T-helper 1 cell (primary cell): ENCODE measurements at regions not wholly inside any gene's neighbourhood (a gene's known extent, or its start where the extent isn't known, plus 50 kb on each side); places are given as distances from the start of the nearest gene placed in this dataset.
A peak's percentile ranks its signal among the peaks of the same experiment; 100 is the strongest.

Source experiments
- DNase-seq, 5 donors: peaks; one replicate each; pipeline ENCODE4 v3.0.0-alpha.2; 2012 to 2020

DNA sequence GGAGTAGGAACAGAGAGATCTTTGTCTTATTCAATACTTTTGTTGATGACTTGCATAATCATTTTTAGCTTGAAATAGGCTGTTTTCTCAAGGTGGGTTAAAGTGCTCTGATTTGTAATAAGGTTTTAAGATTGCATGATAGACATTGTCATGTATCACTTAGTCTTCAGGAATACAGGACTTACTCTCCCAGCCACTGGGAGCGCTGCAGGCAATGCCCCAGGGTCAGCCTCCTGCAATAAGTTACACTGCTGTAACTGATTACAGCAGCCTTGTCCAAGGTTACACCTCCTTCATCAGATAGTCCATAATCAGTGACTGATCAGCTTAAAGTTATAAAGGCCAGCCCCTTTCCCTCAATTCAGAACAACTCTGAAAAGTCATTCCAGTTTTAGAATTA lies 218.6 kb downstream of the ESM1 start:
- DNase-seq = no peak

DNA sequence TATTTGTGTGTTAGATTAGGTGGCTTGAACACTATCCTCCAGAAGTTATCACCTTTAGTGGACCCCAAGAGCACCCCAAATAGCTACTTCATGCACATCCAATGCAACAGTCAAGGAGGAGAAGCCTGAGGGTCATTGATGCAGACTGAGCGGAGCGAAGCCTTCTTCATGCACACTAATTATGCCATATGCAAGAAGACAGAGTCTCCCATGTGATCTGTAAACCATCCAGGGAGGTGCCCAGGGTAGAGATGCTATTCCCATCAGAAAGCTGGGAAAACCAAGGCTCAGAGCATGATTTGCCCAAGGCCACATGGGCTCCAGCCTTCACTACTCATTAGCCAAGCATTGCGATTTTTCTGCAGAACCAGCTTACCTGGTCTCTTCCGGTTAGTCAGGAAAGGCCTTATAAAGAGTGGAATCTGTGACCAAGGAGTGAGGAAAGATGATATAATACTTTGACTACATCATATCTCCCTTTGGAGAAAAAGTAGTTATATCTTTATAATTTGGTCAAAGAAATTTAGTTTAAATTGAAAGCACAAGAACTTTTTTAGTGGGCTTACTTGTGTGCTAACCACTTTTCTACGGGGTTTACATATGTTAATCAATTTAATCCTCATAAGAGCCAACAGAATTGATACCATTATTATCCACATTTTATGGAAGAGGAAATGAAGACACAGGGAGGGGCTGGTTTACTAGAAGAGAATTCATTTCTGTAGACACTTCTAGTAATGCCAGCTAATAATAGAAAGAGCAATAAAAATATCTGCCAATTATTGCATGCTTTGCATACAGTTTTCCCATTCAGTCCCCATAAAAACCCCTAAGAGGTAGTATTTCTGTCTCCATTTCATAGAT lies 220.0 kb downstream of the ESM1 start:
- DNase-seq = no peak

DNA sequence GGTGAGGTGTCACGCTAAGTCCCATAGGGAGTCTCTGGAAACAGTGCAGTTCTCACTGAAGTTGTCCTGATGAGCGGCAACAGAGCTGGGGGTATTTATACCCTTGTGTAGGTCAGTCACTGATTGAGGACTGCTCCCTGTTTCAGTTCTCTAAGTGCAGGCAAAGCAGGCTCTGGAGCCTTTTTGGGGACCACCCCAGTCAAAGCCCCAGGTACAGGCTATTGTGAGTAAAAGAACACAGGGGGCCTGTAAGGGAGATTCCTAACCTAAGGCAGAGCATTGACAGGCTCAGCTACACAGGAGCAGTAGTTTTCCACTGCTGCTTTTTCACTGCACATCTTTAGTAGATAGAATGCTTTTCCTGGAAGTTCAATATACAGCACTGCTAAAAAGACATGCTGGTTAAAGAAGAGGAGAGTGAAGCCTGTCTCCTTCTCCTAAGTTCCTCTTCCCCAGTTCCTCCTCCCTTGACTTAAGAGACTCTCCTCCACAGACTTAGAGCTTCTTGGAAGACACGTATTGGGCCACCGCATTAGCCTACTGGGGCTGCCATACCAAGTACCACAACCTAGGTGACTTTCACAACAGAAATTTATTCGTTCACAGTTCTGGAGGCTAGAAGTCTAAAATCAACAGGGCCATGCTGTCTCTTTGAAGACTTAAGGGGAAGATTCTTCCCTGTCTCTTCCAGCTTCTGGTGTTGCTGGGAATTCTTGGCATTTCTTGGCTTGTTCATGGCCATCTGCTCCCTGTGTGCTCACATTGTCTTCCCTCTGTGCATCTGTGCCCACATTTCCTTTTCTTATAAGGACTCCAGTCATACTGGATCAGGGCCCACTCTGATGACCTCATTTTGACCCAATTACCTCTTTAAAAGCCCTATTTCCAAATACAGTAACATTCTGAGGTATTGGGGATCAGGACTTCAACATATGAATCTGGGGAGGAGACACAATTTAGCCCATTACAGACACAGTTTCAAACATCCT lies 221.0 kb downstream of the ESM1 start:
- DNase-seq = no peak

DNA sequence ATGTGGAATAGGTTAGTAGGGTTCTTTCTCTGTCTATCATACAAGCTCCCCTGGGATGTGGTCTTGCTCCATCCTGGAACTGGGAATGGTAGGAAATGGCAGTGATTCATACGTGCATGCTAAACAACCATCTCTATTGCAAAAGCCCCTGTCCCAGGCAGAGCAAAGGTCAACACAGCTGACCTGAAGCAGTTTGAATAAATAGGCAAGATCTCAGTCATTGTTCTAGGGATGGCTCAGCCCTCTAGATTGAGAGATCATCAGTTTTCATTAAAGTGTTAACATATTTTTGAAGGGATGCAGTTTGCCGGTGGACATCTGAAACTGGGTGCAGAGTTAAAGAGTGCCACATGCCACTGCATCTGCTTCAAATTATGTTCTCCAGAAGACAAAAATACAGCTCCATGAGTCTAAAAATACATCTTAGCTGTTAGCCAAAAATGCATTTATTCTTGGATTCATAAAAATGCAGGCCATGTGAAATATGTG lies 224.1 kb downstream of the ESM1 start:
- DNase-seq = no peak

DNA sequence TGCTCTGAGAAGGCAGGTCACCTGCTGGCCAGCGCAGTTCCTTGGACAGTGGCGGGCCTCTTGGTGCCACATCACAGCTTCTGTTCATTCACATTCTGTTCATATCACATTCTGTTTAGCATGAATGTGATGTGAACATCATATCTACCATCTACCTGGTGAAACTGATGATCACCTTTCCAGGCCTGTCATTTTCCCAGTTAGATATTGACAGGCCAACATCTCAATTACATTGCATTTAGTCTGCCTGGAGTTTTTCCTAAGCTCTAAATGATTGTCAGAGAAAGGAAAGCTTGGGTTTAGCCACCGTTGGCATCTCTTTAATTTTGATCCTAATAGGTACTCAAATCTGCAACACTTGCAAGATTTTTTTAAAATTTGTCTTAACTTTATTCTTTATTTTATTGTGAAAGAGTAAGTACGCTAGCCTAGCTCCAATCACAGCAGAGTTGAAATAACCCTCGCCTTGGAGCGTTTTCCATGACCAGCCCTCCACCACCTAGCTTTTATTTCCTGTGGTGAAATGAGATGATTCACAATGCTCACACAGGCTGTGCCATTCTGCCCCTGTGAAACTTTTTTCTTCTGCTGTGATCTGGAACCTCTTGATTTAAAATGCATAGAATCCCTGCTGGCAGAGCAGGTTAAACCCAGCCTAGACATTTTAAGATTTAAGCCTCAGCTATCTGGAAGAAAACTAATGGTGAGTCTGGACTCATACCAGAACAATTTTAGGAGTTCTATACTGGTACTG lies 225.0 kb downstream of the ESM1 start:
- DNase-seq = no peak

DNA sequence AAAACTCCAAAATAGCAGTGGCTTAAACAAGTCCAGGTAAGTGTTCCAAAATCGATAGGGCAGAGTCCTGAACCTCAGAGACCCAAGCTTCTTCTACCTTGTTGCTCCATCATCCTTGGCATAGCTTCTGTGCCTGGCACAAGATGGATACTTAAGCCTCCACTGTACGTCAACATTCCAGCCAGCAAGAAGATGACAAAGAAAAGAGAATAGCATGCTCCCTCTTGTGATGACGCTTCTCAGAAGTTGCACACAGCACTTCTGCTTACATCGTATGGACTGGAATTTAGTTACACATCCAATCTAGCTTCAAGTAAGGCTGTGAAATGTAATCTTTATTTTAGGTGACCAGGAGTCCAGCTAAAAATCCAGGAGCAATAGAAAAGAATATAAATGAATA lies 227.4 kb downstream of the ESM1 start:
- DNase-seq = no peak

DNA sequence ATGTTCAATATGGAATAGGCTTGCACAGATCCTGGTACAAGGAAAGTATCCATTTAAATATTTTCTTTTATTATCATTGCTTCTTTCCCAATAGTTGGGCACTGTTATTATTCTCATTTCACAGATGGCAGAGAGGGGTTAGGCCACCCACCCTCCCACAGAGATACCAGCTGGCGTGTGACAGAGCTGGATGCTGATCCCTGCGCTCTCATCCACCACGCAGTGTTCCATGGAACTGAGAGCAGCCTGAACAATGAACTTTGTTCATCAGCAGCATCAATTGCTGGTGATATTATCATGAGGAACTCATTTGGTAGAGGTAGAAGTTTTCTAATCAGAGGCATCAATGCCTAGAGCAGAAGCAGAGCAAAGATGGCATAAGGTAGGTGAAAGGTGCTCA lies 227.9 kb downstream of the ESM1 start:
- DNase-seq = no peak

DNA sequence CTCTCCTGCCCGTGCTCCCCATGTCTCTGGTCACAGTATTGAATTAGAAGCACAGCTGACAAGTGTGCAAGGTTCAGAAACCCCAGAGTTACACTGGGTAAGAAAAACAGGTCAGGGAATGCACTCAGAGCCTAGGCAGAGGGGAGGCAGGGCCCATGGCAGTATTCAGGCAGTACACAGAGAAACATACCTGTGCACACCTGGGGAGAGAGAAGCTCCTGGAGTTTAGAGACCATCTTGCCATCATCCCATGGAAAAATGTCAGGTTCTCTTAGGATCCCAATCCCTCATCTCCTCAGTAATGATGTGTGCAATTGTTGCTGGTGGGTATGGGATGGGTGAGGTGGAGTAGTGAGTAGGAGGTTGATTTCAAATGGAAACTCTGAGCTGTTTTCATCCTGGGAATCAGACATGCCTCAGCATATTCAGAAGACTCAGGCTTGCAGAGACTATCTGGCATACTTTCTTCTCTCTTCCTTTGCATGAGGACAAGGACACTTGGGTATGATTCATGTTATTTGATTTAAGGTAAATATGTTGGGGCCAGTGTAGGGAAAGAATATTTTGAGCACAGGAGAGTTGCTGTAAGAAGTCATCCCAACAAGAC lies 228.5 kb downstream of the ESM1 start:
- no peak for DNase-seq

DNA sequence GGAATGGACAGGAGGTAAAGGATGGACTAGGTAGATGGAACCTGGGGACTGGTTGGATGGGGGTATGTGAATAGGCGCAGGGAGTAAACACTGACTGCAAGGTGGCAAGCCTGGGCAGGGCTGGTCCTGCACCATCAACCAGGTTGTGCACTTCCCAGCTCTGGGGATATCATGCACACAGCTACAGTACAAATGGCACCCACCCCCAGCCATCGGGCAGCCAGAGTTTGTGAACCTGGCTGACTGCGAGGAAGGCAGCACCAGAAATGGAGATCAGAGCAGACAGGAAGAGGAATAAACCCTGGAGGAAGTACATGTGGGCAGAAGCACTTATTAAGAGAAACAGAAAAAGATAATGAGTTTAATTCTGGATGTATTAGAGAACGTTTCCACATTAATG lies 229.1 kb downstream of the ESM1 start:
- peak in 1 of 5 donors; percentile 25 for DNase-seq

DNA sequence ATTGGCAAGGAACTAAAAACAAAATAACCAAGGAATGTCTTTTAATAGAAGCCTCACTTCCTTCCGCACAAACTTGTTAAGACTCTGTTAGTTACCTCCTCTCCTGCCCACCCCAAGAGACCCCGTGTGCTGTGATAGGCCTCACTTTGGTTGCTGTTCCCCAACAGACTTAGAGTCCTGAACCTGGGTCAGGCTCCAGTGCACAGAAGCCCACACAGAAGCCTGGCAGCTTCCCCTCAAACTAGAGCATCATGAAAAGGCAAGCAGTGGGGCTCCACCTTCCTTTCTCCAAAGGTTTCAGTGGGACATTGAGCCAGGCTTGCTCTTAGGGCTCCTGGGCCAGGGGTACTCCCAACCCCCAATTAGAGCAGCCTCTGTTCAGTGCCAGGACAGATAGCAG lies 230.5 kb downstream of the ESM1 start:
- DNase-seq = no peak

DNA sequence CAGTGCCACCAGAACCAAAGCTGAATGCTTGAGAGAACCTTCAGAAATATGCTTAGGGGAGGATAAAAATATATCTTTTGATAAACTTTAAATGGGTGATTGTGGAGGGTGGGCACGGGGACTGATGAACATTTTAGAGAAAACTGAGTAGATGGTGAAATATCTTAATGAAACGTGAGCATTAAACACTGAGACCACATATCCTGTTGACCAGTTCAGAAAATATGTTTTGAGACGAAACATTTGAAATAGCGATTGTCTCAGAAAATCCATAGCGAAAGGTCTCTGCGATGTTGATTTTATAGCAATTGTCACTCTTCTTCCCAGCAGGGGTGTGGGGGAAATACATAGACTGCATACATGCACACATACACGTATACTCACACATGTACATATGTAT lies 231.0 kb downstream of the ESM1 start:
- no peak for DNase-seq

DNA sequence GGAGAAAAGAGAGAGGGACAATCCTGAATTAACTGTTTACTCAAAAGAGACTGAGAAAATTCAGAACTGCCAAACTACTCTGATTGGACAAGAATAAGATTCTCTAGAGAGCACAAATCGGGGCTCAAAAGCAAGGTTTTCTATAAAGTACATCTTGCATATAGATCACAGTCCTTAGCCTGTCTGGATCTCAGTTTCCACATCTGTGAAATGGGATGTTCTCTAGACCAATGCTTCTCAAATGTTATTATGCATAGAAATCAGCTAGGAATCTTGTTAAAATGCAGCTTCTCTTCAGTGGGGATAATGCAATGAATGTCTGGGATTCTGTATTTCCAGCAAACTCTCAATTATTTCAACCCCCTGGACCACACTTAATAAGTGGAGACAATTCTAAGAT lies 231.6 kb downstream of the ESM1 start:
- DNase-seq = no peak

DNA sequence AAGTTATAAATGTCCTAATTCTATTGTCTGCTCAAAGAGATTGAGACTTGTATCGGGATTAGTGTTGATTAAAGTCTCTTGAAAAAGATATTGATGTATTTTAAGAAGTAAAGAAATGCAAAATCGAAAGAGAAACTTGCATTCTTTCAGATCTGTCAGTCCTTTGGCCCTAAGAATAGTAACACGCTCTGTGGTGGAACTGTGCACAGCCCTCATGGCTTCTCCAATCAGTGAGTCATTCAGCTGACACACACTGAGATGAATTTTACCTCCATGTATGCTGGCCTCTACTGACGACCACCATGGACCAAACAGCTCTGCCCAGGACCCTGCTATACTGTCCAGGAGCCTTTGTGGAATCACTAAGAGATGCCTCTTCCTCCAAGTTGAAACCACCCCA lies 232.4 kb downstream of the ESM1 start:
- DNase-seq = peak in 1 of 5 donors; percentile 68

DNA sequence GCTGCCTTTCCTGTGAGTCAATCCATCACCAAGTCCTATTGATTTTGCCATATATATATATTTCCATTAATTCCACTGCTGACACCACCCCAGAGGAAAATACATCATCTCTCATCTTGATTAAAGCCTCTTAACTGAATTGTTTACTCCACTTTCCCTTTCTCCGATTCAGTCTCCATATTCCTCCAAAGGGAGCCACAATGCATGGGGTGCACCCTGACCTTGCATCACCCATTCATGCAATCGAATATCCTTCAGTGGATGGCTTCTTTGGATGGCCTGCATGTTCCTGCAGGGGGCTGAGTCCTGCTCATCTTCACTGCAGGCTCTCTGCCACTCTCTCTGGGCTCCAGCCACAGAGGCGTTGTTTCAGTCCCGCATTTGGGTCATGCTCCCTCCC lies 231.0 kb downstream of the SNX18 start:
- no peak for DNase-seq

DNA sequence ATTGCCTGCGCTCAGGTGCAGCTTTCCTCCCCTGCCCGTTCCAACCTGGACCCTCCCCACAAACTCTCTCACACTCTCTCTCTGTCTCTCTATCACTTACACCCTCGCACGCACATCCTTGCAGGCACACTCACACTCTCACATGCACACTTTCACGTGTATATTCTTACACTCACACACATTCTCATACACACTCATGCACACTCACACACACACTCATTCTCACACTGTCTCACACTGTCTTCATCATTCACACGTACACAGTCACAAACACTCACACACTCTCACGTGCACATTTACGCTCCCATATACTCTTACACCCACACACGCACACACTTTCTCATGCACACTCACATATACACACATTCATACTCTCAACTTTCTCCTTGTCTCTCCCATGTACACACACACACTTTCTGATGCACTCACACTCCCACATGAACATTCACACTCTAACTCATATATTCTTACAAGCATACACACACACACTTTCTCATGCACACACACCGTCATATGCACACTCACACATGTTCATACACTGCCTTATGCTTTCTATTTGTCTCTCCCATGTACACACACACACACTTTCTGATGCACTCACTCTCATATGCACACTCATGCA lies 229.3 kb downstream of the SNX18 start:
- DNase-seq = no peak

DNA sequence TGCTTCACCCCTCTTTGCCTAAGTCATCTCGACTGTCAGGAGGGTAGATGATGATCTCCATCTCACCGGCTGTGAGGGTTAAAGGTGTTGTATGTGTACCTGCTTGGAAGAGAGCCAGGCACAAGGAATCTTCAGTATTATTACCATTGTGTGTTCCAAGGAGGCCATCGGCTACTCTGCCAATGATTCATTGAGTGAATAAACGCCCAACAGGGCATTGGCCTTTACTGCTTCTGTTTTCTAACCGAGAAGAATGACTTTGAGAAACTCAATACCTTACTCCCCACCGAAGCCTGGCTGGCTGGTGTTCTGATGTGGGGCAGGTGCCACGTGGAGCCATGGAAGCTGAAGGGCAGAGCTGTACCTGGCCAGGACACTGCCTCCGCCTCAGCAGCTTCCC lies 228.8 kb downstream of the SNX18 start:
- DNase-seq = no peak

DNA sequence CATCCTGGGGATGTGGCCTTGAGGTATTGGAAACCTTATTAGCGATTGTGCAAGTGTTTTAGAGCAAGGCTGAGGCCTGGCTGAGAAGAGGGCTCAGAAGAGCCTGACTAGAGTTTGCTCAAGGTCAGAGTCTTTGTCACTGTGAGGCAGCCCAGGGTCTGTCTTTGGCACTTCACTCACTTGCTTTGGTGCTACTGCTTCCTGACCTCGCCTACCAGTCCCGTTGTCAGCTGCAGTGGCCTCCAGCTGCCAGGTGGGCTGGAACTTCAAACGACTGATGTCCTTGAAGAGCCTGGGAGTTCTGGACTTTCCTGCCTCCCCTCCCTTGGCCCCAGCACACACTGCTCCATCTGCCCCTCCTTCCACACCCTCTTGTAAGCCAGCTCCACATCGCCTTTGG lies 228.0 kb downstream of the SNX18 start:
- no peak for DNase-seq

DNA sequence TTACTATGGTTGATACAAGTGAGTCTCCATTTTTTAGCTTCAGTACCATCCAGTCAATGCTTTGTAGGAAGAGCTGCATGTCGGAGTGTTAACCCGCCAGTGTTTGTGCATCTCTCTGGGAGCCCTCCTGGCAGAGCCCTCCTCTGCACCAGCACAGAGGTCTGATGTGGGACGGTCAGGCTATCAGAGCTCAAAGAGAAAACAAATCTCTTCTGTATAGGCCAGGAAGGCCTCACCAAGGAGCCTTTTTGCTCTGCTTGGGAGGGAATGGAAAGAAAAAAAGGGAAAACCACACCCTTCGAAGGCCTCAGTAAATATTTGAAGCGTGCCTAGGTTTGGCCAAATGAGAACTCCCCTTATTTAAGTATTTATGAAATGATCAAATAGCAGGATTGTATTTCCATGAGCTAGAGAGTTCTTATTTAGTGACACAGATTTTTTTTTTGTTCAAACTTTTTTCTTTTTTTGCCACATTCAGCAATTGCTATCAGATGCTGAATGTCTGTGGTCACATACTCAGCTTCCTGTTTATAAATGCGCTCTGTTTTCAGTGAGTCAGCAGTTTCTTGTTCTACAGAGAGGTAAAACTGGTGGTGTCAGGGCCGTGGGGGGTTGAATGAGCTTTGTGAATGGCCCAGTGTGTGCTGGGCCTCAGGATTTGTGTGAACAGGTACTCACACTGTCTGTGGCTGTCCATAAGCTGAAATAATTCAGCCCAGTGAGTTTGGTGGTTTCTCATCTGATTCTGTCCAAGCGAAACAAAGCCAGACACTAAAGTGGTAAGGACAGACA lies 226.6 kb downstream of the SNX18 start:
- DNase-seq = peak in 4 of 5 donors; percentile 12 to 93 (median 24)

DNA sequence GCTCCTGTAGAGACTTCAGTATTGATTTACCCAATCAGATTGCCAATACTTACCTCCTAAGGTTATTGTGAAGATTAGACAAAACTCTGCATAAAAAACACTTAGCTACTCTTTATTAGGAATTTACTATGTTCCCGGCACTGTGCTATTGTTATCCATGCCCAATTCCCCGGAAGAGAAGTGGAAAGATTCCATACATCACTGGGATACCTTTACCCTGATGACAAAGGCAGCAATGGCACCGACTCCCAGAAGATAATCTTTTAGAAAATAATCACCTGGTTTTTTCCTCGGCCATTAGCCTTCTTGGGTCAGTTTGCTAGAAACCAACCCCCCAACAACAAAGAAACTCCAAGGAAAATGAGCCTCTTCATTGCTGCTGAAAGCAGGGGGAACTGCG lies 226.0 kb downstream of the SNX18 start:
- no peak for DNase-seq

DNA sequence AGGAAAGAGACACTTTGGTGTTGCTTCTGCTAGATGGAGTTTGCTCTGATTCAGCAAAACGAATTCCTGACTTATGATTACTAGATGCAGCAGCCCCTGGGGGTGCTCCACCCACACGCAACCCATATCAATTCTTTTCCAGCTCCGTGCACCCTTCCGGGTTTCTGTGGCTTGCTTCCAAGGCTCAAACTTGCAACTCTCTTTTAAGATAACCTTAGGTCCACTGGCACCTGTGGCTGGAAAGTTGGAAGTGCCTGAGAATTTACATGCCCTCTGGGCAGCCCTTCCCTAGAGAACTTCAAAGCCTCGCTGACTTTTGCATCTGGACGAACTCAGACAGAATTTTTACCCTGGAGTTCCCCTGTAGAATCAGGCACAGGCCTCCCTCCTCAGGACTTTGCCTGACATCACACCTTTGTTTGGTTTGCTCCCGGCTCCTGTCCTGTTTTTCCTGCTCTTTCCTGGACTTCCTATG lies 224.9 kb downstream of the SNX18 start:
- DNase-seq = no peak

DNA sequence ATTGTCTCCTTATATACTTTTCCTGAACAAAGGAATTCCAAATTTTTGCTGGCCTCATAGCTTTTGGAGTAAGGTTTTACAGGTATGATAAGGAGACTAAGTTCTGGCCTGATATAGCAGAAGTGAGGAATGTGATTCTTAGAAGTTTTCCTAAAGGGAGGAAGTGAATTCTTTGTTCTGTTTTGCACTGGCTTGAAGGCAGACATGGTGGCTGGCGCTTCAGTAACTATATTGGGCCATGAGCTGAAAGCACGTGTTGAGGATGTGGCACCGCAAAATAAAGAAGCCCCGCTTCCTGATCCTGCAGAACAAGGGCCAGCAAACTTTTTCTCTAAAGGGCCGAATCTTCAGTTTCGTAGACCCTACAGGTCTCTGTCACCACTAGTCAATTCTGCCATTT lies 224.2 kb downstream of the SNX18 start:
- no peak for DNase-seq
